IMR-90 (cell line): ENCODE measurements at regions not wholly inside any gene's neighbourhood (a gene's known extent, or its start where the extent isn't known, plus 50 kb on each side); places are given as distances from the start of the nearest gene placed in this dataset.

Experiments
- ATAC-seq: fragments of 200-7000 bp; cut with Tn5 transposase; 2 replicates; pipeline ENCODE4 v1.9.1; 2020; ENCODE audit warnings: low read depth, mild to moderate bottlenecking, moderate library complexity
- BruUV-seq: library from RNA; stranded (reverse); fragments of 400-500 nt; replicated peaks from 2 replicates; lab custom pipeline; 2021; lab: Mats Ljungman, UMichigan
- CTCF ChIA-PET: fragments of 300-600 bp; formaldehyde crosslinking; extraction: SDS; loops from one replicate; lab custom pipeline; 2021; ENCODE audit warnings: antibody characterized with exemption; lab: Yijun Ruan, JAX
- POLR2A ChIA-PET: fragments of 300-600 bp; sonication (Branson Sonifier 250); formaldehyde crosslinking; loops from one replicate; lab custom pipeline; 2022; ENCODE audit warnings: antibody characterized with exemption; ENCODE audit not compliant: unreplicated experiment; lab: Charles Lee
- DNase-seq: peaks from one replicate; pipeline ENCODE4 v3.0.0; 2013
- H2AFZ ChIP-seq: replicated peaks from 2 replicates; pipeline ENCODE3; 2013; ENCODE audit warnings: low read length, mild to moderate bottlenecking; ENCODE audit not compliant: poor library complexity
- H2AK5ac ChIP-seq: 2 replicates; pipeline ENCODE4 v1.6.1; 2013; ENCODE audit warnings: low read depth, low read length, inconsistent platforms
- H2AK9ac ChIP-seq: replicated peaks from 2 replicates; pipeline ENCODE3; 2013; ENCODE audit warnings: mild to moderate bottlenecking, low read depth, low read length, moderate library complexity; ENCODE audit not compliant: poor library complexity
- H2BK120ac ChIP-seq: 2 replicates; pipeline ENCODE4 v1.6.1; 2013; ENCODE audit warnings: low read depth, low read length, inconsistent platforms
- H2BK15ac ChIP-seq: 3 replicates; pipeline ENCODE4 v1.6.1; 2013; ENCODE audit warnings: low read depth, low read length, inconsistent platforms
- H2BK20ac ChIP-seq: 2 replicates; pipeline ENCODE4 v1.6.1; 2013; ENCODE audit warnings: low read depth, mild to moderate bottlenecking, inconsistent platforms, low read length, moderate library complexity
- H2BK5ac ChIP-seq: 2 replicates; pipeline ENCODE4 v1.6.1; 2013; ENCODE audit warnings: mild to moderate bottlenecking, low read depth, low read length, inconsistent platforms; ENCODE audit not compliant: poor library complexity, severe bottlenecking
- H3K14ac ChIP-seq: replicated peaks from 2 replicates; pipeline ENCODE4 v1.6.1; 2013; ENCODE audit warnings: low read depth, low read length, inconsistent platforms
- H3K18ac ChIP-seq: 2 replicates; pipeline ENCODE4 v1.6.1; 2013; ENCODE audit warnings: low read depth, low read length, control low read depth
- H3K23ac ChIP-seq: 2 replicates; pipeline ENCODE4 v1.6.1; 2013; ENCODE audit warnings: low read depth, low read length, inconsistent platforms
- H3K27ac ChIP-seq: 2 replicates; pipeline ENCODE4 v1.5.1; 2013; ENCODE audit warnings: mild to moderate bottlenecking, control low read depth, low read length; ENCODE audit not compliant: insufficient read depth
- H3K27me3 ChIP-seq: 2 replicates; pipeline ENCODE4 v1.6.1; 2013; ENCODE audit warnings: low read length; ENCODE audit not compliant: control insufficient read depth, insufficient read depth
- H3K36me3 ChIP-seq: 2 replicates; pipeline ENCODE4 v1.6.1; 2013; ENCODE audit warnings: low read length, mixed read lengths; ENCODE audit not compliant: control insufficient read depth, insufficient read depth
- H3K4ac ChIP-seq: 2 replicates; pipeline ENCODE4 v1.6.1; 2013; ENCODE audit warnings: low read depth, low read length, inconsistent platforms
- H3K4me1 ChIP-seq: 2 replicates; pipeline ENCODE4 v1.6.1; 2013; ENCODE audit warnings: low read length, mixed read lengths; ENCODE audit not compliant: control insufficient read depth, insufficient read depth
- H3K4me2 ChIP-seq: 2 replicates; pipeline ENCODE4 v1.6.1; 2013; ENCODE audit warnings: low read depth, mild to moderate bottlenecking, control low read depth, low read length, moderate library complexity
- H3K4me3 ChIP-seq: 2 replicates; pipeline ENCODE4 v1.5.1; 2013; ENCODE audit warnings: low read depth, mild to moderate bottlenecking, control low read depth, low read length, moderate library complexity; ENCODE audit not compliant: insufficient read depth
- H3K56ac ChIP-seq: 2 replicates; pipeline ENCODE4 v1.6.1; 2013; ENCODE audit warnings: low read length, inconsistent platforms; ENCODE audit not compliant: insufficient read depth; ENCODE audit errors: extremely low read depth
- H3K79me1 ChIP-seq, 2 experiments: 2 replicates each; pipeline ENCODE4 v1.6.1; 2013; ENCODE audit warnings: low read length in 2 of 2, inconsistent platforms in 1 of 2, low read depth in 1 of 2
- H3K9ac ChIP-seq: 2 replicates; pipeline ENCODE4 v1.6.1; 2013; ENCODE audit warnings: low read depth, low read length, control low read depth
- H3K9me1 ChIP-seq: 2 replicates; pipeline ENCODE4 v1.6.1; 2013; ENCODE audit warnings: low read length, inconsistent platforms; ENCODE audit not compliant: insufficient read depth
- H3K9me3 ChIP-seq: 2 replicates; pipeline ENCODE4 v1.6.1; 2013; ENCODE audit warnings: low read length; ENCODE audit not compliant: control insufficient read depth, insufficient read depth
- H4K20me1 ChIP-seq: 2 replicates; pipeline ENCODE4 v1.6.1; 2013; ENCODE audit warnings: low read length, inconsistent platforms; ENCODE audit not compliant: insufficient read depth
- H4K5ac ChIP-seq: 2 replicates; pipeline ENCODE4 v1.6.1; 2013; ENCODE audit warnings: mild to moderate bottlenecking, low read depth, low read length, control low read depth
- H4K8ac ChIP-seq, 2 experiments: 2 replicates each; pipeline ENCODE4 v1.6.1; 2013; ENCODE audit warnings: low read depth in 2 of 2, low read length in 2 of 2, control low read depth in 1 of 2, inconsistent platforms in 1 of 2
- H4K91ac ChIP-seq: 2 replicates; pipeline ENCODE4 v1.6.1; 2013; ENCODE audit warnings: low read depth, low read length, inconsistent platforms; ENCODE audit not compliant: insufficient read depth
- BHLHE40 ChIP-seq: fragments of 150-350 bp; IDR thresholded peaks from 2 replicates; pipeline ENCODE4 v1.6.1; 2016; ENCODE audit warnings: mild to moderate bottlenecking, low read depth, low read length
- CEBPB ChIP-seq: IDR thresholded peaks from 2 replicates; pipeline ENCODE4 v1.6.1; 2012; ENCODE audit warnings: low read depth, low read length, improper control_type of control experiment
- CHD1 ChIP-seq: IDR thresholded peaks from 2 replicates; pipeline ENCODE4 v1.6.1; 2012; ENCODE audit warnings: low read depth, low read length, improper control_type of control experiment
- FOS ChIP-seq: fragments of 150-350 bp; IDR thresholded peaks from 2 replicates; pipeline ENCODE4 v1.6.1; 2016; ENCODE audit warnings: low read depth, low read length
- MAFK ChIP-seq: IDR thresholded peaks from 2 replicates; pipeline ENCODE4 v1.6.1; 2012; ENCODE audit warnings: low read depth, low read length, improper control_type of control experiment
- MAZ ChIP-seq: IDR thresholded peaks from 2 replicates; pipeline ENCODE4 v1.6.1; 2012; ENCODE audit warnings: low read depth, mild to moderate bottlenecking, low read length, improper control_type of control experiment, moderate library complexity, borderline replicate concordance
- MXI1 ChIP-seq: IDR thresholded peaks from 2 replicates; pipeline ENCODE4 v1.6.1; 2012; ENCODE audit warnings: low read depth, mild to moderate bottlenecking, low read length, moderate library complexity, borderline replicate concordance
- NFE2L2 ChIP-seq: fragments of 150-350 bp; IDR thresholded peaks from 2 replicates; pipeline ENCODE4 v1.6.1; 2016; ENCODE audit warnings: low read depth, mild to moderate bottlenecking, low read length
- POLR2A ChIP-seq: IDR thresholded peaks from 2 replicates; pipeline ENCODE4 v1.6.1; 2012; ENCODE audit warnings: mild to moderate bottlenecking, low read depth, low read length
- RAD21 ChIP-seq: IDR thresholded peaks from 2 replicates; pipeline ENCODE4 v1.6.1; 2012; ENCODE audit warnings: low read length, improper control_type of control experiment
- RCOR1 ChIP-seq: IDR thresholded peaks from 2 replicates; pipeline ENCODE4 v1.6.1; 2012; ENCODE audit warnings: mild to moderate bottlenecking, low read length, improper control_type of control experiment; ENCODE audit not compliant: insufficient replicate concordance
- RFX5 ChIP-seq: IDR thresholded peaks from 2 replicates; pipeline ENCODE4 v1.8.0; 2012; ENCODE audit warnings: low read depth, mild to moderate bottlenecking, low read length, moderate library complexity
- SMC3 ChIP-seq: fragments of 150-350 bp; IDR thresholded peaks from 2 replicates; pipeline ENCODE4 v1.6.1; 2016; ENCODE audit warnings: low read depth, mild to moderate bottlenecking, antibody characterized with exemption, low read length, moderate library complexity
- WGBS, 2 experiments: methylation state at CpG; one replicate each; pipeline versions ENCODE4 v1.1.5 to v1.1.7; 2013; ENCODE audit warnings: missing lambda C conversion rate in 2 of 2; ENCODE audit not compliant: insufficient read length in 1 of 2; ENCODE audit errors: extremely low coverage in 2 of 2; 5-methylcytosine and 5-hydroxymethylcytosine counted together
- dilution Hi-C: fragments of 300-500 bp; cut with HindIII; formaldehyde crosslinking; loops from one replicate; pipeline ENCODE4 v1.14.3; 2018; ENCODE audit warnings: low sequenced_read_pairs; ENCODE audit not compliant: unreplicated experiment
- in situ Hi-C: fragments of 300-500 bp; cut with MboI; formaldehyde crosslinking; loops from 3 replicates; pipeline ENCODE4 v1.14.3; 2019; ENCODE audit warnings: low sequenced_read_pairs, inconsistent platforms, mixed read lengths
- intact Hi-C: fragments of 100-400 bp; cut with micrococcal nuclease; formaldehyde crosslinking; loops from 2 replicates; pipeline ENCODE4 v1.10.0; 2022
- TF ChIP-seq, protein P1 (sequence below): fragments of 150-350 bp; IDR thresholded peaks from 2 replicates; pipeline ENCODE4 v1.6.1; 2017; ENCODE audit warnings: mild to moderate bottlenecking, antibody characterized with exemption, low read length, low read depth
- TF ChIP-seq, protein P2 (sequence below): fragments of 150-350 bp; IDR thresholded peaks from 2 replicates; pipeline ENCODE4 v1.6.1; 2016; ENCODE audit warnings: low read depth, mild to moderate bottlenecking, low read length, moderate library complexity, borderline replicate concordance
- TF ChIP-seq, protein P3 (sequence below): conservative IDR thresholded peaks from 2 replicates; pipeline ENCODE4 v1.5.1; 2012; ENCODE audit warnings: mild to moderate bottlenecking, low read depth, low read length, improper control_type of control experiment

DNA sequence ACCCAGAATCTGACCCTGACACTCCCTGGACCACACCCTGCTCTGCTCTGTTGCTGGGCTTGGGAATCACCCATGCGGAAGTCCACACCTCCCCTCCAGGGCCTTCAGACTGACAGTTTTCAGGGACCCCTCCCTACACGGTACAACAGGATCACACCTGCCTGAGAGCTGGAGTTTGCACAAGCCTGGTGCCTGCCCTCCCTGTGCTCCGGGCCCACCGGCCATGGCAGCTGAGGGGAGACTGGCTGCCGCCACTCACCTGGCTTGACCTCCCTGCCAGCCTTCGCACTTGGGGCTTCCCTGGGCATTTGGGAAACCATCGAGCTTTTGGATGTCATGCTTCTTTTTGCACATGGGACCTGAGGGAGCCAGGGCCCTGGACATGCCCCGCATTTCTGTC lies 95.9 kb upstream of the ANKRD34C start:
- intact Hi-C loops (no loop called here), in situ Hi-C loops (no loop called here), dilution Hi-C loops (no loop called here)
- 89% methylated on average over 3 of the region's 8 CpGs; no CpG with 5 or more reads in 1 of the 2 experiments for WGBS, 2 experiments
- no peak overlapping the region for H3K23ac ChIP-seq
- H3K4me1 ChIP-seq = no peaks in the 10 kb centered on the region
- no peak overlapping the region for H3K27ac ChIP-seq
- no peak overlapping the region for H2AFZ ChIP-seq
- ChIA-PET CTCF (no interaction called here), POLR2A (no interaction called here)
- H3K79me1 ChIP-seq = no peaks in the 10 kb centered on the region
- H3K14ac ChIP-seq = no peak overlapping the region
- H3K4me2 ChIP-seq = no peak overlapping the region
- BruUV-seq = no TSS peak
- H3K9me3 ChIP-seq = no peaks in the 10 kb centered on the region
- H3K56ac ChIP-seq = no peak overlapping the region
- no peak overlapping the region for H2AK9ac ChIP-seq
- H2BK5ac ChIP-seq = no peak overlapping the region
- H3K27me3 ChIP-seq = peaks cover 11% of the 10 kb centered on the region
- H3K4me3 ChIP-seq = no peak overlapping the region
- H4K20me1 ChIP-seq = no peaks in the 10 kb centered on the region
- no peak overlapping the region for H4K8ac ChIP-seq
- TF ChIP-seq CEBPB (no peak), CHD1 (no peak), SMC3 (no peak), MAZ (no peak), NFE2L2 (no peak), RFX5 (no peak), RAD21 (no peak), MAFK (no peak), BHLHE40 (no peak), FOS (no peak), MXI1 (no peak), RCOR1 (no peak), POLR2A (no peak)
- TF ChIP-seq, protein P1, sequence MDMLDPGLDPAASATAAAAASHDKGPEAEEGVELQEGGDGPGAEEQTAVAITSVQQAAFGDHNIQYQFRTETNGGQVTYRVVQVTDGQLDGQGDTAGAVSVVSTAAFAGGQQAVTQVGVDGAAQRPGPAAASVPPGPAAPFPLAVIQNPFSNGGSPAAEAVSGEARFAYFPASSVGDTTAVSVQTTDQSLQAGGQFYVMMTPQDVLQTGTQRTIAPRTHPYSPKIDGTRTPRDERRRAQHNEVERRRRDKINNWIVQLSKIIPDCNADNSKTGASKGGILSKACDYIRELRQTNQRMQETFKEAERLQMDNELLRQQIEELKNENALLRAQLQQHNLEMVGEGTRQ = no peak
- TF ChIP-seq, protein P2, sequence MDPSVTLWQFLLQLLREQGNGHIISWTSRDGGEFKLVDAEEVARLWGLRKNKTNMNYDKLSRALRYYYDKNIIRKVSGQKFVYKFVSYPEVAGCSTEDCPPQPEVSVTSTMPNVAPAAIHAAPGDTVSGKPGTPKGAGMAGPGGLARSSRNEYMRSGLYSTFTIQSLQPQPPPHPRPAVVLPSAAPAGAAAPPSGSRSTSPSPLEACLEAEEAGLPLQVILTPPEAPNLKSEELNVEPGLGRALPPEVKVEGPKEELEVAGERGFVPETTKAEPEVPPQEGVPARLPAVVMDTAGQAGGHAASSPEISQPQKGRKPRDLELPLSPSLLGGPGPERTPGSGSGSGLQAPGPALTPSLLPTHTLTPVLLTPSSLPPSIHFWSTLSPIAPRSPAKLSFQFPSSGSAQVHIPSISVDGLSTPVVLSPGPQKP = no peak
- TF ChIP-seq, protein P3, sequence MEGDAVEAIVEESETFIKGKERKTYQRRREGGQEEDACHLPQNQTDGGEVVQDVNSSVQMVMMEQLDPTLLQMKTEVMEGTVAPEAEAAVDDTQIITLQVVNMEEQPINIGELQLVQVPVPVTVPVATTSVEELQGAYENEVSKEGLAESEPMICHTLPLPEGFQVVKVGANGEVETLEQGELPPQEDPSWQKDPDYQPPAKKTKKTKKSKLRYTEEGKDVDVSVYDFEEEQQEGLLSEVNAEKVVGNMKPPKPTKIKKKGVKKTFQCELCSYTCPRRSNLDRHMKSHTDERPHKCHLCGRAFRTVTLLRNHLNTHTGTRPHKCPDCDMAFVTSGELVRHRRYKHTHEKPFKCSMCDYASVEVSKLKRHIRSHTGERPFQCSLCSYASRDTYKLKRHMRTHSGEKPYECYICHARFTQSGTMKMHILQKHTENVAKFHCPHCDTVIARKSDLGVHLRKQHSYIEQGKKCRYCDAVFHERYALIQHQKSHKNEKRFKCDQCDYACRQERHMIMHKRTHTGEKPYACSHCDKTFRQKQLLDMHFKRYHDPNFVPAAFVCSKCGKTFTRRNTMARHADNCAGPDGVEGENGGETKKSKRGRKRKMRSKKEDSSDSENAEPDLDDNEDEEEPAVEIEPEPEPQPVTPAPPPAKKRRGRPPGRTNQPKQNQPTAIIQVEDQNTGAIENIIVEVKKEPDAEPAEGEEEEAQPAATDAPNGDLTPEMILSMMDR = no peak
- no peak for DNase-seq
- no peaks in the 10 kb centered on the region for H3K36me3 ChIP-seq
- no peaks in the 10 kb centered on the region for H3K9me1 ChIP-seq
- H2BK120ac ChIP-seq = no peak overlapping the region
- H4K5ac ChIP-seq = no peak overlapping the region
- H2AK5ac ChIP-seq = no peak overlapping the region
- no peak overlapping the region for H4K91ac ChIP-seq
- H3K18ac ChIP-seq = no peak overlapping the region
- no peak overlapping the region for H3K9ac ChIP-seq
- no peak overlapping the region for H3K4ac ChIP-seq
- no peak overlapping the region for H2BK15ac ChIP-seq
- no peak overlapping the region for H2BK20ac ChIP-seq
- no peak for ATAC-seq
